HUES48 (cell line): ENCODE measurements at regions not wholly inside any gene's neighbourhood (a gene's known extent, or its start where the extent isn't known, plus 50 kb on each side); places are given as distances from the start of the nearest gene placed in this dataset.

ENCODE experiments used
- H3K27ac ChIP-seq: one replicate; pipeline ENCODE4 v1.7.0; 2013; ENCODE audit warnings: low read depth, low read length, inconsistent platforms
- H3K27me3 ChIP-seq: 2 replicates; pipeline ENCODE4 v1.6.1; 2013; ENCODE audit warnings: mild to moderate bottlenecking, low read length; ENCODE audit not compliant: control insufficient read depth, insufficient read depth
- H3K36me3 ChIP-seq: 2 replicates; pipeline ENCODE4 v1.6.1; 2013; ENCODE audit warnings: low read length; ENCODE audit not compliant: control insufficient read depth, insufficient read depth
- H3K4me1 ChIP-seq: 2 replicates; pipeline ENCODE4 v1.6.1; 2013; ENCODE audit warnings: mild to moderate bottlenecking, low read length; ENCODE audit not compliant: control insufficient read depth, insufficient read depth
- H3K4me3 ChIP-seq: 2 replicates; pipeline ENCODE4 v1.5.1; 2013; ENCODE audit warnings: mild to moderate bottlenecking, low read depth, low read length
- H3K9ac ChIP-seq: 2 replicates; pipeline ENCODE4 v1.6.1; 2013; ENCODE audit warnings: mild to moderate bottlenecking, low read depth, low read length, moderate library complexity
- H3K9me3 ChIP-seq: 2 replicates; pipeline ENCODE4 v1.6.1; 2013; ENCODE audit warnings: low read length; ENCODE audit not compliant: control insufficient read depth, insufficient read depth

- peaks cover 3% of the 10 kb centered on the region; the same call in 1 of the 2 replicates for H3K9me3 ChIP-seq
- H3K27ac ChIP-seq: no peak overlapping the region
- peaks cover 17% of the 10 kb centered on the region for H3K4me1 ChIP-seq
- H3K27me3 ChIP-seq: no peaks in the 10 kb centered on the region
- no peak overlapping the region for H3K4me3 ChIP-seq
- H3K9ac ChIP-seq: no peak overlapping the region
- no peaks in the 10 kb centered on the region for H3K36me3 ChIP-seq
Observed at GRCh38 chr4:138908134-138908533, 107.4 kb upstream of the NOCT start.

GRCh38 chr4:138907174-138907573 is 108.4 kb upstream of the NOCT start:
- Histone ChIP-seq H3K4me1 (peaks cover 17% of the 10 kb centered on the region), H3K27ac (no peak overlapping the region), H3K4me3 (no peak overlapping the region)

GRCh38 chr4:138904793-138905192 is 110.8 kb upstream of the NOCT start:
- H3K4me1 ChIP-seq: peaks cover 2% of the 10 kb centered on the region; the same call in 1 of the 2 replicates
- peaks cover 3% of the 10 kb centered on the region; the same call in 1 of the 2 replicates for H3K9me3 ChIP-seq
- no peak overlapping the region for H3K27ac ChIP-seq
- H3K36me3 ChIP-seq: no peaks in the 10 kb centered on the region
- H3K9ac ChIP-seq: no peak overlapping the region
- no peaks in the 10 kb centered on the region for H3K27me3 ChIP-seq
- H3K4me3 ChIP-seq: no peak overlapping the region

More at GRCh38 chr4:138907174-138907573, 108.4 kb upstream of the NOCT start:
- H3K36me3 ChIP-seq: no peaks in the 10 kb centered on the region
- peaks cover 3% of the 10 kb centered on the region; the same call in 1 of the 2 replicates for H3K9me3 ChIP-seq
- H3K9ac ChIP-seq: no peak overlapping the region
- H3K27me3 ChIP-seq: no peaks in the 10 kb centered on the region

- Histone ChIP-seq H3K4me3 (no peak overlapping the region), H3K36me3 (no peaks in the 10 kb centered on the region), H3K27ac (no peak overlapping the region), H3K9ac (no peak overlapping the region), H3K27me3 (no peaks in the 10 kb centered on the region), H3K9me3 (peaks cover 3% of the 10 kb centered on the region; the same call in 1 of the 2 replicates), H3K4me1 (no peaks in the 10 kb centered on the region)
Observed at GRCh38 chr4:138903185-138903584, 112.4 kb upstream of the NOCT start.

- Histone ChIP-seq H3K4me1 (no peaks in the 10 kb centered on the region), H3K27ac (no peak overlapping the region), H3K9ac (no peak overlapping the region), H3K4me3 (no peak overlapping the region), H3K9me3 (peaks cover 3% of the 10 kb centered on the region; the same call in 1 of the 2 replicates), H3K36me3 (no peaks in the 10 kb centered on the region), H3K27me3 (no peaks in the 10 kb centered on the region)
Observed at GRCh38 chr4:138902705-138903104, 112.9 kb upstream of the NOCT start.

- no peaks in the 10 kb centered on the region for H3K4me1 ChIP-seq
- no peak overlapping the region for H3K4me3 ChIP-seq
- no peak overlapping the region for H3K27ac ChIP-seq
- H3K27me3 ChIP-seq: no peaks in the 10 kb centered on the region
- no peaks in the 10 kb centered on the region for H3K36me3 ChIP-seq
- H3K9me3 ChIP-seq: peaks cover 3% of the 10 kb centered on the region; the same call in 1 of the 2 replicates
- H3K9ac ChIP-seq: no peak overlapping the region
Observed at GRCh38 chr4:138901177-138901576, 114.4 kb upstream of the NOCT start.

- no peaks in the 10 kb centered on the region for H3K4me1 ChIP-seq
- no peaks in the 10 kb centered on the region for H3K36me3 ChIP-seq
- no peak overlapping the region for H3K4me3 ChIP-seq
- H3K27me3 ChIP-seq: no peaks in the 10 kb centered on the region
- H3K9me3 ChIP-seq: no peaks in the 10 kb centered on the region
- H3K9ac ChIP-seq: no peak overlapping the region
- H3K27ac ChIP-seq: no peak overlapping the region
Observed at GRCh38 chr4:138899999-138900398, 115.6 kb upstream of the NOCT start.

GRCh38 chr4:138898282-138898681 is 117.3 kb upstream of the NOCT start:
- H3K9me3 ChIP-seq: no peaks in the 10 kb centered on the region
- H3K36me3 ChIP-seq: no peaks in the 10 kb centered on the region
- no peak overlapping the region for H3K27ac ChIP-seq
- H3K4me1 ChIP-seq: no peaks in the 10 kb centered on the region
- H3K9ac ChIP-seq: no peak overlapping the region
- H3K27me3 ChIP-seq: no peaks in the 10 kb centered on the region
- no peak overlapping the region for H3K4me3 ChIP-seq

- Histone ChIP-seq H3K4me1 (no peaks in the 10 kb centered on the region), H3K4me3 (no peak overlapping the region), H3K9me3 (no peaks in the 10 kb centered on the region), H3K27ac (no peak overlapping the region), H3K36me3 (no peaks in the 10 kb centered on the region), H3K9ac (no peak overlapping the region), H3K27me3 (no peaks in the 10 kb centered on the region)
Observed at GRCh38 chr4:138897811-138898226, 117.8 kb upstream of the NOCT start.

- Histone ChIP-seq H3K4me1 (peaks cover 20% of the 10 kb centered on the region), H3K27me3 (no peaks in the 10 kb centered on the region), H3K27ac (no peak overlapping the region), H3K4me3 (no peak overlapping the region), H3K36me3 (no peaks in the 10 kb centered on the region), H3K9ac (no peak overlapping the region), H3K9me3 (no peaks in the 10 kb centered on the region)
Observed at GRCh38 chr4:138894709-138895108, 120.9 kb upstream of the NOCT start.

GRCh38 chr4:138894011-138894410 is 121.6 kb upstream of the NOCT start:
- Histone ChIP-seq H3K36me3 (no peaks in the 10 kb centered on the region), H3K27ac (no peak overlapping the region), H3K4me1 (peaks cover 20% of the 10 kb centered on the region), H3K27me3 (no peaks in the 10 kb centered on the region), H3K4me3 (no peak overlapping the region), H3K9me3 (no peaks in the 10 kb centered on the region), H3K9ac (no peak overlapping the region)
